Right lung (tissue), 2 donors: ENCODE measurements at regions not wholly inside any gene's neighbourhood (a gene's known extent, or its start where the extent isn't known, plus 50 kb on each side); places are given as distances from the start of the nearest gene placed in this dataset.

Experiments used
- DNase-seq, 2 donors: peaks; one replicate each; pipeline ENCODE4 v3.0.0-alpha.2; 2013

DNA sequence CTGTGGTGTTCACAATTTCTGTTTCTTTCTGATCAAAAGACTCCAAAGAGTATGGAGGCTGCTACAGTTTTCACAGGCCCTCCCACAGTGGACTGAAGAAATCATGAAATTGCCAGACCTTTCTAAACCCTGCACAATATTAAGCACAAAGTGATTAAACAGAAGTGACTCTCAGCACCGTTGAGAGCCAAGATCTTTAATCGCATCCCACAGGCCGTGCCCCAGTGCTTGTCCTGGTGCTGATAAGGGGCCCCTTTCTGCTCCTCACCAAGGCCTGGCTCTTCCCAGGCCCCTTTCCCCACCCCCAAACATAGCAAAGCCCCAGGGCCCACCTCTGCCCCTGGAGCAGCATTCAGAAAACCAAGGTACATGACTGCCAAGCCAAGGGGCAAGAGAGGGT, 57.4 kb upstream of the BMAL1 start:
- no peak for DNase-seq

DNA sequence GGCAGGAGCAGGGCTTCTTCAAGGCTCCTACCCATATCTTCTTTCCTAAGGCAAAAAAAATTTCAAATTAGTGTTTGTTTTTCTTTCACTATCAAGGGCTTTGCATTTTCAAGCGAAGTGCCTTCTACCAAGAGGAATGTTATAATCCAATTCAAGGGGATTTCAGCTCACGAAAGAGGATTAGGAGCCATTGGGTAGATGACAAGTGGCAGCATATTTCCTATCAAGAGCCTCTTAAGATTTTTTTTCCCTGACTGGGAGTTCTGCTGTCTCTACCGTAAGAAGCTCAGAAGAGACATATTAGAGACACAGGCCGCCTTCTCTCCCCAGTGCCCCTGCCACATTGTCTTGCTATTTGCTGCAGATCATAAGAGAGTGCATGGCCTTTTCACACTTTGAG, 55.9 kb upstream of the BMAL1 start:
- no peak for DNase-seq

DNA sequence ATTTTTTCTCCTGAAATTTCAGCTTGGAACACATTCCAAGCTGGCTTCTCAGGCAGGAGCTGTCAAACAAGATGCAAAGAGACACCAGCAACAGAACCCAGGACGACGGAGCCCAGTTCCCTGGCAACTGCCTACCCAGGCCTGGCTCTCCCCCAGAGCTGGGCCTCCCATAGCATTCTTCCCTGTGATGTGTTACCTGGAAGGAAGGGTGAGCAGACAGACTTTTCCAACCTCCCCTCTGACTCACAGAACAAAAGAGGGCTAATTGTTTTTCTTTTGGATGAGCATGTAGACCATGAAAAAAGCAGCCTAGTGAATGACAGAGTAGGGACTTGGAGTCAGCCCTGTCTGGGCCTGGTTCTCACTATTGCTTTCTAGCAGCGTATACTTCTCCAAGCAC, 55.3 kb upstream of the BMAL1 start:
- no peak for DNase-seq

DNA sequence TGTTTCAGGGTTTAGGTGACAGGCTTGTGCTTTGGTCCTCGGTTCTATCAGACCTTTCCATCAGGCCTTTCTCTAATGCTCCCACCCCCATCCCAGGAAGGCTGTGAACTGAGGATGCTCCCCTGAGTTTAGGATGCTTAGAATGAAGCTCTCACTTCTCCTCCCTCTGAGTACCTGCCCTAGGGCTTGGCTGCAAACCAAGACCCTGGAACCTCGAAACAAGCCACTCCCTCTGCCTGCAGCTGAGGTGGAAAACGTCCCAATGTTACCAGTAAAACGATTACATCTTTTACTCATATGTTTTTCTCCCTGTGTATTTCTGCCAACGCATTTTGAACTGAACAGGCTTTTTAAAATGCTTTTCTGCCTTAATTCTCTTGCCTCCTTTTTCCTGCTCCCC, 54.5 kb upstream of the BMAL1 start:
- no peak for DNase-seq

DNA sequence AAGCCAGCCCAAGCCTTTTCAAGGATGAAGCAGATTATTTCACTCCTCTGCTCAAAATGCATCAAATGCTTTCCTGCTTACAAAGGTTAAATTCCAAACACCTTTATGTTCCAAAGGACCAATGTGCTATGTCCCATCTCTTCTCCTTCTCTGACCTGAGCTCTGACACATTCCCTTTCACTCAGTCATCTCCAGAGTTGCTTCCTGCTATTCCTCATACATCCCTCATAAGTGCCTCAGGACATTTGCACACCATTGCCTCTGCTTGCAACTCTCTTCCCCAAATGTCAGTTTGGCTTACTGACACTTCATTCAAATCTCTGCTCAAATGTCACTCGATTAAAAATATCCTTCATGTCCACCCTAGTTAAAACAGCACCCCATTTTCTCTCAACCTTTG, 53.3 kb upstream of the BMAL1 start:
- no peak for DNase-seq

DNA sequence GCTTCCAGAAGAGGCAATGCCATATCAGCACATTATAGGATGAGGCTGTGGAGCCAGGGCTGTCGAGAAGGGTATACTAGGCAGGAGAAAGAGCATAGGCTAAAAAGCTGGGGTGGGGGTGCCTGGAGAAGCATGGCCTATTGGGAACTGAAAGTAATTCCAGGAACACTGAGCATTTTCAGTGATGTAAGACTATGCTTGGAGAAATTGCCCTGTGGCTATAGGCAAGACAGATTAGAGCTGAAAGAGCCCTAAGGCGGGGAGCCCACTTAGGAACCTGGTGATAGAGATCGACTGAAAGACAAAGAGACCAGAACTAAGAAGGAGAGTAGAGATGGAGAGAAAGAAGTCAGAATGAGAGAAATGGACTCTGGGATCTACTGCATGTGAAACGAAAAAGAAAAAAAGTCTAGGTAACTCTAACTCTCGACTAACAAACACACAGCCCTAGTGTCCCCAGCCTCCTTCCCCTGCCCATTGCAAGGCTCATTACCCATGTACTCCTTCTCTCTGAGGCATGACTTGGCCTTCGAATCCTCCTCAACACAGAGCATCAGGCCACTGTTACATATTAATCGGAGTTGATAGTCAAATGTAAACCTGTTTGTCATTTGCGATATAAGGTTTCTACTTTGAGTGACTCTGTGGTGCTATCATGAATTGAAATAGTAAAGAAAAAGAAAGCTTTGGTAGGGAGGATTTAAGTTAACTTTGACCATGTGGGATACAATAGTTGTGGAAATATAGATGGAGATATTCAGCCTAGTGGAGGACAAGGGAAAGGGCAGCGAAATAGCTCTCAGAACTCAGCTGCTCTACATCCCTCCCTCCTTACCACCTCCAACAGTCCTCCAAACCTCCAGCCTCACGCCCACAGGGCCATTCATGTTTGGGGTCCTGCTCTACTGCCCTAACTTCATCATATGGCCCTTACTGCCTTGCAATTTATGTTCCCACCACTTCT, 52.3 kb upstream of the BMAL1 start:
- no peak for DNase-seq

DNA sequence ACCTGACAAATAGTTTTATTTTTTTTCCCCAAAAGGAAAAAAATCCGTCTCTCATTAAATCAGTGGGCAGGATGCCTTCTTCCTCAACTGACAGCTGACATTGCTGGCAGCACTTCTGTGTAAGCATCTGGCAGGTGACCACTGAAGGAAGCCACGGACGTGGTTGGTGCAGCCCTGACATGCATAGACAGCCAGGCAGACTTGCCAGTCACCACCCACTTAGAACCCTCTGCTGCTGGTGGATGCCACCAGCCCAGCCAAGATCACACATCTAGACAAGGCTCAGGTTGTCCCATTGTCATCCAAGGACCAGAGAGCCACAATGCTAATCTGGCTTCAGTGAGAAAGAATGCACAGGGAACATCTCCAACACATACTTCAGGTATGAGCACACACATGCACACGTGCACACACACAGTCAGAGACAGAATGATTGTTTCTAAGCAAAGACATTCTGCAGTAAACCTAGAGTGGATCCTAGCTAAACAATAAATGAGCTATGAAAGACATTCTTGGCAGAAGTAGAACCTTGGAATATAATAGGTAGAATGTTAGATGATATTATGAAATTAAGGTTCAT, 49.8 kb upstream of the BMAL1 start:
- no peak for DNase-seq
